ENCODE measurements at regions not wholly inside any gene's neighbourhood (a gene's known extent, or its start where the extent isn't known, plus 50 kb on each side); places are given as distances from the start of the nearest gene placed in this dataset.

DNA sequence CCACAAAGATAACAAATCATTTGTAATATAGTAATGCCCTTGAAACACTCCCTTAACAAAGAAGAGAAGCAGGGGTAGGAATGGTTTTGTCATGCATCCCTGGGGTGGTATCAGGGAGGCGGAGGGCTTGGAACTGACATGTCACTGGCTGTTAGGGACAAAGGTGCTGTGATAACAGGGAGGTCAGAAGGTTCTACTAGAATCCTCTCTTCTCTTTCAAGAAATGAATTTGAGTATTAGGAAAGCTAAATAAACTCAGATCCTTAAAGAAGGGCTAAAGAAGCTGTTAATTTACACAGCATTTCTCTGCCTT, 65.4 kb upstream of the ADAMTS18 start:
- POLR2A ChIA-PET, result no interaction called here
- no peak overlapping the region for H3K9ac ChIP-seq (replicated peaks; ENCODE audit: extremely low read depth, insufficient read depth, low read length)
- H4K20me1 ChIP-seq (replicated peaks; ENCODE audit: control insufficient read depth, extremely low read depth, insufficient read depth, low read length), result no peaks in the 10 kb centered on the region
- no peak for TF ChIP-seq EZH2 (IDR thresholded peaks at IDR 0.05; ENCODE audit: borderline replicate concordance, low read depth, low read length, severe bottlenecking)
- CTCF ChIA-PET, result interaction anchor here (0.7 to 1.2 kb wide), 2 partner anchors 16 to 78 kb away, joined by 3 read pairs; no protein-coding TSS in a partner anchor
- H3K4me3 ChIP-seq (replicated peaks in 1 of 3; ENCODE audit: insufficient read depth in 1 of 3, low read depth in 1 of 3, low read length in 3 of 3), result no peak overlapping the region
- H3K36me3 ChIP-seq (ENCODE audit: control insufficient read depth in 2 of 2, extremely low read depth in 1 of 2, insufficient read depth in 2 of 2, low read length in 2 of 2), result no peaks in the 10 kb centered on the region
- DNase-seq (ENCODE audit: low read depth, low spot score) (no peak), FAIRE-seq (no peak)
- intact Hi-C loops (cut with micrococcal nuclease), result loop anchor here (5.0 kb wide), 1 partner anchor 52 kb away; no protein-coding TSS in a partner anchor
- no peak overlapping the region for H3K27ac ChIP-seq (ENCODE audit: insufficient read depth, low read depth, low read length)
- peaks cover 23% of the 10 kb centered on the region for H3K4me1 ChIP-seq (ENCODE audit: control insufficient read depth, extremely low read depth, insufficient read depth, low read length)
- dilution Hi-C loops (cut with MboI; ENCODE audit: extremely low pct_ligation_motif_present, low sequenced_read_pairs), result no loop called here
- no peaks in the 10 kb centered on the region for H3K79me2 ChIP-seq (ENCODE audit: control insufficient read depth, insufficient read depth, low read length)
- BruUV-seq (replicated peaks), result no TSS peak
- no peak overlapping the region for H2AFZ ChIP-seq (ENCODE audit: low read depth, low read length)
- no peaks in the 10 kb centered on the region for H3K27me3 ChIP-seq (ENCODE audit: control insufficient read depth in 2 of 2, insufficient read depth in 2 of 2, low read length in 2 of 2)
- H3K9me3 ChIP-seq (replicated peaks; ENCODE audit: control insufficient read depth, insufficient read depth, low read length), result no peaks in the 10 kb centered on the region
- H3K9me1 ChIP-seq (replicated peaks; ENCODE audit: control insufficient read depth, extremely low read depth, insufficient read depth, low read length), result no peaks in the 10 kb centered on the region
- no peak overlapping the region for H3K4me2 ChIP-seq (ENCODE audit: insufficient read depth, low read length)

DNA sequence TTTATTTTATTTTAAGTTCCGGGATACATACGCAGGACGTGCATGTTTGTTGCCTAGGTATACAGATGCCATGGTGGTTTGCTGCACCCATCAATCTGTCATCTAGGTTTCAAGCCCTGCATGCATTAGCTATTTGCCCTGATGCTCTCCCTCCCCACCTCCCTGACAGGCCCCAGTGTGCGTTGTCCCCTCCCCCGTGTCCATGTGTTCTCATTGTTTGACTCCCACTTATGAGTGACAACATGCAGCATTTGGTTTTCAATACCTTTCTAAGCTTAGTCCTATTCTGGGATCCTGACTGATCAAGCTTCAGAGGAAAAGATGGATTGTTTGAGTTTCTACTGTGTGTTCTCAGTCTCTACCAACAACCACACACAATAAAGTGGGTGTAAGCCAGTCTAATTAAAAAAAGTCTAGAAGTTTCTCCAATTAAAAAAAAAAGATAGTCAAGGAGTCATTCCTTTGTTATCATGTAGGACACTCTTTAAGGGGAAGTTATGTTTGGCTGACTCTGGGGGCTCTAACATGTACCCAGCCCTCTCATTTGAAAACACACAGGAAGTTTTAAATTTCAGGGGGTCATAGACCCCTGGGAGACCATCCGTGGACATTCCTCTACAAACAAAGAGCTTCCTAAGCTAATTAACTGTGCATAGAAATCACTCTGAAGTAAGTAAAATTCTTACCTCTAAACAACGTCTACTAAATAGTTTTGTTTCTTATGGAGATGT, 66.3 kb upstream of the ADAMTS18 start:
- POLR2A ChIA-PET, result no interaction called here
- intact Hi-C loops (cut with micrococcal nuclease), result loop anchor here (5.0 kb wide), 1 partner anchor 51 kb away; no protein-coding TSS in a partner anchor
- H3K79me2 ChIP-seq (ENCODE audit: control insufficient read depth, insufficient read depth, low read length), result no peaks in the 10 kb centered on the region
- dilution Hi-C loops (cut with MboI; ENCODE audit: extremely low pct_ligation_motif_present, low sequenced_read_pairs), result no loop called here
- no peak overlapping the region for H3K27ac ChIP-seq (ENCODE audit: insufficient read depth, low read depth, low read length)
- no peaks in the 10 kb centered on the region for H3K9me1 ChIP-seq (replicated peaks; ENCODE audit: control insufficient read depth, extremely low read depth, insufficient read depth, low read length)
- TF ChIP-seq POLR2AphosphoS5 (IDR thresholded peaks at IDR 0.05; ENCODE audit: insufficient read depth, low read depth, low read length), result no peak
- TF ChIP-seq, protein P1, sequence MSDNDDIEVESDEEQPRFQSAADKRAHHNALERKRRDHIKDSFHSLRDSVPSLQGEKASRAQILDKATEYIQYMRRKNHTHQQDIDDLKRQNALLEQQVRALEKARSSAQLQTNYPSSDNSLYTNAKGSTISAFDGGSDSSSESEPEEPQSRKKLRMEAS (IDR thresholded peaks at IDR 0.05; ENCODE audit: insufficient read depth, insufficient read length), result no peak
- no peak for TF ChIP-seq POLR2A (IDR thresholded peaks at IDR 0.05; ENCODE audit: low read depth, low read length)
- H3K4me1 ChIP-seq (ENCODE audit: control insufficient read depth, extremely low read depth, insufficient read depth, low read length), result peaks cover 23% of the 10 kb centered on the region
- no peaks in the 10 kb centered on the region for H3K36me3 ChIP-seq (ENCODE audit: control insufficient read depth in 2 of 2, extremely low read depth in 1 of 2, insufficient read depth in 2 of 2, low read length in 2 of 2)
- no peak overlapping the region for H3K4me3 ChIP-seq (replicated peaks in 1 of 3; ENCODE audit: insufficient read depth in 1 of 3, low read depth in 1 of 3, low read length in 3 of 3)
- no peaks in the 10 kb centered on the region for H3K27me3 ChIP-seq (ENCODE audit: control insufficient read depth in 2 of 2, insufficient read depth in 2 of 2, low read length in 2 of 2)
- no peak overlapping the region for H3K9ac ChIP-seq (replicated peaks; ENCODE audit: extremely low read depth, insufficient read depth, low read length)
- no peak for FAIRE-seq
- H2AFZ ChIP-seq (ENCODE audit: low read depth, low read length), result no peak overlapping the region
- peak; percentile 20 for DNase-seq (ENCODE audit: low read depth, low spot score)
- no peak overlapping the region for H3K4me2 ChIP-seq (ENCODE audit: insufficient read depth, low read length)
- no TSS peak for BruUV-seq (replicated peaks)
- H4K20me1 ChIP-seq (replicated peaks; ENCODE audit: control insufficient read depth, extremely low read depth, insufficient read depth, low read length), result no peaks in the 10 kb centered on the region
- CTCF ChIA-PET, result interaction anchor here (0.7 to 2.0 kb wide), 6 partner anchors 8 to 79 kb away, joined by 3 to 7 read pairs (median 3); no protein-coding TSS in a partner anchor
- no peaks in the 10 kb centered on the region for H3K9me3 ChIP-seq (replicated peaks; ENCODE audit: control insufficient read depth, insufficient read depth, low read length)

Data from endothelial cell of umbilical vein (primary cell).